ENCODE measurements at regions not wholly inside any gene's neighbourhood (a gene's known extent, or its start where the extent isn't known, plus 50 kb on each side); places are given as distances from the start of the nearest gene placed in this dataset.

DNA sequence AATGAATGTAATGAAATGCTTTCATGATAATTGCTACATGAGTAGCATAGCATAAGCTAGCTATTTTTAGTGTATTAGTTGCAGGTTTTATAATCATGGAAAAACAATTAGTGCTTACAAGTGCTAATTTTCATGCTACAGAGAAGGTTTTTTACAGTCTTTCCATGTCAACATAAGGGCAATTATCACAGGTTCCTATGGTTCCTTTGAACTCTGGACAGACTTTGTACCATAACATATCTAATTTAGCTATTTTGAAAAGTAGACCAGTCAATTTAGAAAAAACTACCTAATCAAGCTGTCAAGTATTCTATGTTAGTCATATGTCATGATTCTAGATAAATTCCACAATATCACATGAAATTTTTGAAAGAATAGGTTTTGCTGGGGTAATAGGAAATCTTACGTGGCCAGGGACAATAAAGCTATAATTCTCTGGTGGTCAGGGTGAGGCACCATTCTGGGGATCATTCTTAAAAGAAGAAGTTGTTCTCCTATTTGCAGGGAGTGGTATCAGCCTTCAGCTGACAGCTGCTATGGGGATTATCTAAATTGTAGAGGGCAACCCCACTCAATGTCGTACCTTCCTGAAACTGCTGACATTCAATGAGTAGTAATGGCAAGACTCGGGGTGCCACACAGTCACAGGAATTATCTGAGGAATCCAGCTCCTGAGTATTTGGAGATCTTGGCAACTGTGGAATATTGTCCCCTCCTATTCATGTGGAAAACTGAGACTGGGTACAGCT, 724.0 kb upstream of the LINC00305 start:
- no peak for DNase-seq

DNA sequence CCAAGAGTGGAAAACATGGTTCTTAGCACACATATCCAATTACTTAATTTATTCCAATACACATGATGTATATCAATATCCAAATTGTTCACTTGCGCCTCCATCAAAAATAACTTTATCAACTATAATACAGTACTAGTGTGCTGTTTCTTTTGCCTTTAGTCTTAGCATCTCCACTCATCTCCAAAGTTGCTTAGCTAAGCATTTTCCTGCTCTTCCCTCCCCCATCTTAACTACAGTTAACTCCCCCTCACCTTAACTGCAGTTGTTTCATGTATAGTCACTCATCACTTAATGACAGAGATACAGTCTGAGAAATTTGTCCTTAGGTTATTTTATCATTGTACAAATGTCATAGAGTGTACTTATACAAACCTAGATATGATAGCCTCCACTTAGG, 705.2 kb upstream of the LINC00305 start:
- no peak for DNase-seq

DNA sequence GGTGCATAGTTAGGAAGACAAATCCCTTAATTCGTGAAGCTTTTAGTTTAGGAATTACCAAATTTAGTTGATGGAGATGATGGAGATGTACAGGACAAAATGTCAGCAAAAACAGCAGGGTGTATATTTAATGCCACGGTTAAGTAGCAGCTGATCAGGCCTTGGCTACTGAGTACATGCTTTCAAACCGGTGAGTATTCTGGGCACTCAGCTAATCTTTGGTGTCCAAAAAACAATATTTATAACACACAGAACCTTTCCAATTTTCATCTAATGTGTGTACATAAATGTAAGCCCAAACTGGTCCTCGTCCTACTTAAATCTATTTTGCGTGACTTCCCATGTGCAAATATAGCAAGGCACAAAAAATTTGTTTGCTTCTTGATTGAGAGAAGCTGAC, 703.4 kb upstream of the LINC00305 start:
- DNase-seq, result no peak

- no peak for DNase-seq
Measured at GRCh38 chr18:64851726-64852125, 702.8 kb upstream of the LINC00305 start.

DNA sequence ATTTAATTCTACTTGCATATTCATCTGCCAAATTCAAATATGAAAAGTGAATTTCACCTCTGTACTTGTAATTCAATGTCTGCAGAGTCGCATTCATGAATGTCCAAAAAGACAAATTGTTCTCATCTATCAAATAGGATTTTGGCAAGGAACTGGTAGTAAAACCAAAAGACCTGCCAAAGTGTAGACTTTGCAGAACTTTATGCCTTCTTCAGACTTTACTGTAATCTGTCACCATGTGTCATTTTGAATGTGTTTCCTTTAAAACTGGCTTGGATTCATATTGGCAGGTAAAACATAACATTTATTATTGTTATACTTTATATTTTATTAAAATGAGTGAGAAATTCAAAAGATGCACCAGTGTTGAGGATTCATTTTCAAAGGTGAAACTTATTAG, 701.9 kb upstream of the LINC00305 start:
- DNase-seq, result no peak

GRCh38 chr18:64840911-64841701, 692.2 kb upstream of the LINC00305 start:
- DNase-seq, result no peak

- no peak for DNase-seq
Measured at GRCh38 chr18:64810354-64810753, 661.5 kb upstream of the LINC00305 start.

DNA sequence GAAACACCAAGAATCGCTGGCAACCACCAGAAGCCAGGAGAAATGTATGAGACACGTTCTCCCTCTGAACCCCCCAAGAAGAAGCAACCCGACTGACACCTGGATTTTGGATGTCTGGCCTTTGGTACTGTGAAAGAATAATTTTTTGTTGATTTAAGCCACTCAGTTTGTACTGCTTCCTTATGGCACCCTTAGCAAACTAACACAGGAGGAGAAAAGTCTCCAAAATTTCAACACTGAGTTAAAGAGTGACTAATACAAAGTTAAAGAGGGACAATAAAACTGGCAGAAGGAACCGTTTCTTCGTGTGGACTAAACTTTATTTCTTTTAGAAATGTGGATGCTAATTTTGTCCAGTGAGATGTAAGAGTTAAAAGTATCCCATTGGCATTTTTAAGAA, 660.9 kb upstream of the LINC00305 start:
- DNase-seq, result no peak

GRCh38 chr18:64807560-64807959, 658.7 kb upstream of the LINC00305 start:
- no peak for DNase-seq

DNA sequence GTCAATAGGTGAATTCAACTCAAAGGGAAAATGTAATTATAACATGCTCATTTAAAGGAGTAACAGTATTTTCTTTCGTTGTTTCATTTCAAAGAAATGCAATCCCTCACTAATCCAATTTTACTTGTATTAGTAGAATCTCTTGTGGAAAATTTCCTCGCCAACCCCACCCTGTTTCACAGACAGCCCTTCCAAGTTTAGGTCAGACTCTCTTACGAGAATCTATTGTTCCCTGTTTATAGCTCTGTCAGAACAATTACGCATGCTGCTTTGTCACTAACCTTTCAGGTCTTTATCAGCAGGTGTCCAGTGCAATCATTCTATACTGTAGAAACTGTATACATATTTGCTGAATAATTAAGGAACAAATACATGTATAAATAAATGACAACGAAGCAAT, 657.8 kb upstream of the LINC00305 start:
- no peak for DNase-seq

- no peak for DNase-seq
Measured at GRCh38 chr18:64806232-64806631, 657.3 kb upstream of the LINC00305 start.

- DNase-seq, result no peak
Measured at GRCh38 chr18:64803471-64803870, 654.6 kb upstream of the LINC00305 start.

- no peak for DNase-seq
Measured at GRCh38 chr18:64800151-64800550, 651.3 kb upstream of the LINC00305 start.

DNA sequence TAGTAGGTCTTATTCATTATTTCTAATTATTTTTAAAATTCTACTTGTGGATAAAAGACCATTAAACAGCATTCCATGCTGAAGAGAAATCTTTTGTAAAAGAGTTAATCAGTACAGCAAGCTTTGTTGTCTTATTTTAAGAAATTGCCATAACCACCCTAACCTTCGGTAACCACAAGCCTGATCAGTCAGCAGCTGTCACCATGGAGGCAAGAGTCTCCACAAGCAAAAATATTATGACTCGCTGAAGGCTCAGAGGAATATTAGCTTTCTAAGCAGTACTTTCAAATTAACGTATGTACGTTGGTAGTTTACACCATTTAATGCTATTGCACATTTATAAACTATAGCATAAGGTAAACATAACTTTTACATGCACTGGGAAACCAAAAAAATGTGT, 650.5 kb upstream of the LINC00305 start:
- no peak for DNase-seq

DNA sequence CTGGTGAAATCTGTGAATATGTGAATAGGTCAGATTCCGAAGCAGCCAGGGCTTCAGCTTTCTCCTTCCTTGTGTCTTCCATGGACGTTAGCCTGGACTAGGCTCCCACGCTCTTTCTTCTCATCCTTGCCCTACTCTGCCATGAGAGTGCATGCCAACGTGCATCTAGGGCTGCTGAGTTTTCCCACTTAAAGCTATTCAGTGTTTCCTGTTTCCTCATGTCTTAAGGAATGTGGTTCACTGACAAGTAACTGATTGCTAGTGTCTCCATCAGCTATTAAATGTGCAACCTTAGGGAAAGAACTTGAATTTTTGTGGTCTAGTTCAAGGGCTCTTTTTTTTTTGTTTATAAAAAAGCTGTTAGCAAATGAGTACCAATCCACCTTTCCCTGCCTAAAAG, 642.3 kb upstream of the LINC00305 start:
- DNase-seq, result no peak

DNA sequence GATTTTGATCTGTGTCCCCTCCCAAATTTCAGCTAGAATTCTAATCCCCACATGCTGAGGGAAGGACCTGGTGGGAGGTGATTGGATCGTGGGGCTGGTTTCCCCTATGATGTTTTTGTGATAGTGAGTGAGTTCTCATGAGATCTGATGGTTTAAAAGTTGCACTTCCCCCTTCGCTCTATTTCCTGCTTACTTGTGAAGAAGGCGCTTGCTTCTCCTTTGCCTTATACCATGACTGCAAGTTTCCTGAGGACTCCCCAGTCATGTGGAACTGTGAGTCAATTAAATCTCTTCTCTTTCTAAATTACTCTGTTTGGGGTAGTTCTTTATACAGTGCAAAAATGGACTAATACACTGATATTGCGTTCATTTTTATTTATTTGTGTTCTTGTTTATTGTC, 636.8 kb upstream of the LINC00305 start:
- no peak for DNase-seq

DNA sequence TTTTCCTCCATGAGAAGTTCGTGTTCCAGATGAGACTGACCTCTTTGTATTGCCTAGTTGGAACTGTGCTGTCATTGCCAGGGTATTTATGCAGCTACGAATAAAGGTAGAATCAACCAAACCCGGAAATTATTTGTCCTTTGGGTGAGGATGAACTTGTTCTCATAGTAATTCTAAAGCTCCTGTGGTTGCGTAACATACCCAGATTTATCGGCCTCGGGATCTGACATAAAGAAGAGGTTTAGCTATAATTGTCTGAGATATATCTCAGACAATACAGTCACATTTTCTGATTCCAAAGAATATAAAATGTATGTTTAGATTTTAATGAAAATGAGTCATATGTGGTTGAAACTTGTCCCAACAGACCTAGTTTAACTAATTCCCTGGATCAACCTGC, 628.7 kb upstream of the LINC00305 start:
- no peak for DNase-seq

GRCh38 chr18:64765908-64766307, 617.0 kb upstream of the LINC00305 start:
- DNase-seq, result no peak

DNA sequence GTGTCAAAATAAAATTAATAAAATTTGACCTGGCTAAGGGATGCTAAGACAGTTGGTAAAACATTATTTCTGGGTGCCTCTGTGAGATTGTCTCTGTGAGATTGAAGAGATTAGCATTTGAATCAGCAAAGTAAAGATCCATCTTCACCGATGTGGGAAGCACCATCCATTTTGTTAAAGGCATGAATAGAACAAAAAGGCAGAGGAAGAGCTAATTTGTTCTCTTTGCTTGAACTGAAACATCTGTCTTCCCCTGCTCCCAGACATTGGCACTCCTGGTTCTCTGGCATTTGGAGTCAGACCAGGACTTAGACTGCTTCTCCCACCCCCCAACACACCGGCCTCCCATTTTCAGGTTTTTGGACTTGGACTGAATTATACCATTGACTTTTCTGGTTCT, 603.8 kb upstream of the LINC00305 start:
- no peak for DNase-seq

DNA sequence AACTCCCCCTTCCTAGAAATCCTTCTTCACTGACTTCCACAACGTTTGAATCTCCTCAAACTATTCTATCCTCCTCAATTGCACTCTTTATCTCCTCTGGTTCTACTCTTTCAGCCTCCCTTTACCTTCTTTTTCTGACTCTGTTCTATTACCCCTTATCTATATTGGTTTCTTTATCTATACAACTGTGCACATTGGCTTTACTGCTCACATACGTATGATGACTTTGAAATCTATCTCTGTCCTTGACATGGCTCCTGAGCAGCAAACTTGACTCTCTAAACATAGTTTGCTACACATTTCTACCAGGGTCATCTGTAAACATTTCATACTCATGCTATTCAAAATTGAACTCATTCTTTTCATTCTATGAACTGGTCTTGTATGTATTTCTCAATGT, 601.0 kb upstream of the LINC00305 start:
- DNase-seq, result no peak

GRCh38 chr18:64747803-64748202, 598.9 kb upstream of the LINC00305 start:
- no peak for DNase-seq

DNA sequence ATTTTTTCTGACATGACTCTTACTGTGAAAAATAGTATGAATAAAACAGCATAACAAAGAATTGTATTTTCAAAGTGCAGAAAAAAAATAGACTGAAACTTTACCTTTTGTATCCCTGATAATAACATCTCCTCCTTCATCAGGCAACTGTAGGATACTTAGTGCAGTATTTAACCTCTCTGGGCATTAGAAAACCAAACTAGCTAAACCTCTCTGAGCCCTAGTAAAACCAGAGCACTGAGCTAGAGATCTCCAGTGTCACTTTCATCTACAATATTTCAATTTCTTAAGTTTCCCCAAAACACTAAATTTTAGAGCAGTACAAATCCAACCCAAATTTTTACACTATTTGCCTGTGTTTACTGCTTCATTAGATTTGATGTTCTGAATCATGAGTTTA, 594.0 kb upstream of the LINC00305 start:
- no peak for DNase-seq

DNA sequence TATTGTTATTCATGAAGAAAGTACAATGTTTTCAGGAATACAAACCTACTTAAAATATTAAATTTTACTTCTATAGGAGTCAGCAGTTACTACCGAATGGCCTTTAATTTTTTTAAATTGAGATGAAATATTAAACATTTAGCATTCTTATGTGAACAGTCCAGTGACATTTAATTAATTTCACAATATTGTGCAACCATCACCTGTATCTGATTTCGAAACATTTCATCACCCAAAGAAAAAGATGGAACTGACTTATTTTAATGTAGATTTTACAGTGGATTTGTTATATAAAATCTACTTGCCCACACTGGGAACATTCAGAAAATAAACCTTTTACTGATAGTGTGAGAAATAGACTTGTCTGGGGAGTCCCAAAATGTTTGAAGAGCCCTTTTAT, 585.2 kb upstream of the LINC00305 start:
- DNase-seq, result no peak
